H1 (cell line): ENCODE measurements at regions not wholly inside any gene's neighbourhood (a gene's known extent, or its start where the extent isn't known, plus 50 kb on each side); places are given as distances from the start of the nearest gene placed in this dataset.

Experiments
- CTCF ChIA-PET: fragments of 300-600 bp; sonication (Branson Sonifier 250); formaldehyde crosslinking; loops from one replicate; lab custom pipeline; 2021; ENCODE audit not compliant: partially characterized antibody; lab: Charles Lee
- POLR2A ChIA-PET: fragments of 300-600 bp; sonication (Branson Sonifier 250); formaldehyde crosslinking; loops from one replicate; lab custom pipeline; 2021; ENCODE audit warnings: inconsistent platforms; ENCODE audit not compliant: partially characterized antibody; lab: Charles Lee
- DNase-seq, 2 experiments: peaks; one replicate each; pipeline versions ENCODE4 v3.0.0 to v3.0.0-alpha.2; 2010 to 2022; ENCODE audit warnings: low spot score in 2 of 2, low read depth in 1 of 2, mixed read lengths in 1 of 2
- FAIRE-seq: peaks from 2 replicates; lab custom pipeline; 2011; peaks lifted over from hg19 to GRCh38; lab: Jason Lieb, UNC
- H2AFZ ChIP-seq: 2 replicates; pipeline ENCODE4 v1.8.1; 2012; ENCODE audit warnings: low read length, inconsistent platforms
- H2AK5ac ChIP-seq: 2 replicates; pipeline ENCODE4 v1.6.1; 2013; ENCODE audit warnings: low read depth, low read length
- H2BK120ac ChIP-seq: replicated peaks from 2 replicates; pipeline ENCODE3; 2013; ENCODE audit warnings: low read depth, low read length, inconsistent platforms
- H2BK12ac ChIP-seq: 2 replicates; pipeline ENCODE4 v1.6.1; 2013; ENCODE audit warnings: low read depth, low read length
- H2BK15ac ChIP-seq: 2 replicates; pipeline ENCODE4 v1.6.1; 2013; ENCODE audit warnings: low read length
- H2BK20ac ChIP-seq: 2 replicates; pipeline ENCODE4 v1.6.1; 2013; ENCODE audit warnings: low read length
- H2BK5ac ChIP-seq: 2 replicates; pipeline ENCODE4 v1.6.1; 2013; ENCODE audit warnings: low read depth, low read length
- H3K14ac ChIP-seq: 2 replicates; pipeline ENCODE4 v1.6.1; 2013; ENCODE audit warnings: inconsistent platforms; ENCODE audit not compliant: insufficient read length
- H3K18ac ChIP-seq: 2 replicates; pipeline ENCODE4 v1.6.1; 2013; ENCODE audit warnings: low read length; ENCODE audit errors: extremely low read depth
- H3K23ac ChIP-seq: 2 replicates; pipeline ENCODE4 v1.6.1; 2013; ENCODE audit warnings: inconsistent platforms; ENCODE audit not compliant: insufficient read length
- H3K23me2 ChIP-seq: 2 replicates; pipeline ENCODE4 v1.6.1; 2013; ENCODE audit warnings: low read depth, low read length
- H3K27ac ChIP-seq: 2 replicates; pipeline ENCODE4 v1.6.1; 2011; ENCODE audit warnings: low read depth, low read length, inconsistent platforms
- H3K27me3 ChIP-seq, 4 experiments: replicated peaks in 1 of 4; 1 replicate in 1 of 4; 2 replicates in 3 of 4; pipeline versions ENCODE4 v1.6.1 to v1.8.1; 2011 to 2013; ENCODE audit warnings: low read length in 3 of 4, mild to moderate bottlenecking in 3 of 4, inconsistent platforms in 2 of 4, mixed read lengths in 2 of 4, moderate library complexity in 1 of 4; ENCODE audit not compliant: control insufficient read depth in 3 of 4, insufficient read depth in 3 of 4; ENCODE audit errors: extremely low read depth in 1 of 4
- H3K36me3 ChIP-seq, 4 experiments: 2 replicates each; pipeline versions ENCODE4 v1.6.1 to v1.8.1; 2011 to 2013; ENCODE audit warnings: mild to moderate bottlenecking in 4 of 4, low read length in 3 of 4, moderate library complexity in 2 of 4, control low read depth in 1 of 4, inconsistent platforms in 1 of 4; ENCODE audit not compliant: insufficient read depth in 4 of 4, control insufficient read depth in 2 of 4
- H3K4ac ChIP-seq: replicated peaks from 2 replicates; pipeline ENCODE3; 2013; ENCODE audit warnings: low read length, low read depth, mixed read lengths, inconsistent platforms; ENCODE audit not compliant: insufficient read length
- H3K4me1 ChIP-seq, 4 experiments: replicated peaks in 1 of 4; 1 replicate in 1 of 4; 2 replicates in 3 of 4; pipeline versions ENCODE4 v1.6.1 to v1.8.1; 2011 to 2013; ENCODE audit warnings: low read length in 3 of 4, inconsistent platforms in 2 of 4, mixed read lengths in 1 of 4; ENCODE audit not compliant: insufficient read depth in 4 of 4, control insufficient read depth in 3 of 4
- H3K4me2 ChIP-seq, 2 experiments: 2 replicates each; pipeline versions ENCODE4 v1.6.1 to v1.8.1; 2011 to 2013; ENCODE audit warnings: low read depth in 2 of 2, low read length in 2 of 2, control low read depth in 1 of 2, inconsistent platforms in 1 of 2, mild to moderate bottlenecking in 1 of 2; ENCODE audit not compliant: insufficient read depth in 1 of 2
- H3K4me3 ChIP-seq, 4 experiments: fragments of 200-600, 300-600 bp in 1 of 4; sonication (generic), shearing (Covaris generic), sonication (Bioruptor Twin) in 1 of 4; 2 replicates each; pipeline versions ENCODE4 v1.5.1 to v1.8.1; 2011 to 2016; ENCODE audit warnings: low read length in 4 of 4, low read depth in 3 of 4, control low read depth in 2 of 4, inconsistent platforms in 2 of 4, mild to moderate bottlenecking in 2 of 4, mixed read lengths in 1 of 4, moderate library complexity in 1 of 4; ENCODE audit not compliant: insufficient read depth in 2 of 4; ENCODE audit errors: extremely low read depth in 1 of 4
- H3K56ac ChIP-seq: replicated peaks from 2 replicates; pipeline ENCODE3; 2013; ENCODE audit warnings: low read depth, mild to moderate bottlenecking, mixed read lengths, low read length, inconsistent platforms; ENCODE audit not compliant: insufficient read length
- H3K79me1 ChIP-seq: 2 replicates; pipeline ENCODE4 v1.6.1; 2013; ENCODE audit warnings: low read depth, low read length, control low read depth
- H3K79me2 ChIP-seq, 2 experiments: 2 replicates each; pipeline versions ENCODE4 v1.6.1 to v1.8.1; 2012 to 2013; ENCODE audit warnings: low read length in 2 of 2, mild to moderate bottlenecking in 2 of 2, inconsistent platforms in 1 of 2; ENCODE audit not compliant: insufficient read depth in 2 of 2, control insufficient read depth in 1 of 2
- H3K9ac ChIP-seq, 4 experiments: replicated peaks in 1 of 4; 1 replicate in 1 of 4; 2 replicates in 3 of 4; pipeline versions ENCODE4 v1.6.1 to v1.8.1; 2011 to 2013; ENCODE audit warnings: low read depth in 3 of 4, low read length in 3 of 4, control low read depth in 2 of 4, mild to moderate bottlenecking in 2 of 4, moderate library complexity in 2 of 4, inconsistent platforms in 1 of 4; ENCODE audit errors: extremely low read depth in 1 of 4
- H3K9me3 ChIP-seq, 2 experiments: 2 replicates each; pipeline versions ENCODE4 v1.6.1 to v1.8.1; 2012 to 2013; ENCODE audit warnings: mild to moderate bottlenecking in 2 of 2, moderate library complexity in 2 of 2, control low read depth in 1 of 2, inconsistent platforms in 1 of 2, low read depth in 1 of 2, low read length in 1 of 2, mixed read lengths in 1 of 2; ENCODE audit not compliant: insufficient read depth in 2 of 2
- H4K20me1 ChIP-seq, 2 experiments: replicated peaks in 1 of 2; 2 replicates each; pipeline versions ENCODE3 to v1.8.1; 2011 to 2013; ENCODE audit warnings: inconsistent platforms in 2 of 2, low read length in 2 of 2, mild to moderate bottlenecking in 1 of 2; ENCODE audit not compliant: insufficient read depth in 2 of 2, control insufficient read depth in 1 of 2
- H4K5ac ChIP-seq: 2 replicates; pipeline ENCODE4 v1.6.1; 2013; ENCODE audit warnings: low read length, low read depth, mixed read lengths, inconsistent platforms; ENCODE audit not compliant: insufficient read length
- H4K8ac ChIP-seq: 2 replicates; pipeline ENCODE4 v1.8.0; 2013; ENCODE audit warnings: mild to moderate bottlenecking, moderate library complexity, low read length, inconsistent platforms; ENCODE audit not compliant: insufficient read depth; ENCODE audit errors: extremely low read depth
- H4K91ac ChIP-seq: replicated peaks from 2 replicates; pipeline ENCODE3; 2013; ENCODE audit warnings: low read length, mixed read lengths, inconsistent platforms; ENCODE audit not compliant: insufficient read length
- CREB1 ChIP-seq: IDR thresholded peaks from 2 replicates; pipeline ENCODE4 v1.6.1; 2012; ENCODE audit warnings: inconsistent platforms
- EGR1 ChIP-seq: IDR thresholded peaks from 2 replicates; pipeline ENCODE4 v1.6.1; 2011; ENCODE audit warnings: low read depth, low read length, borderline replicate concordance
- GABPA ChIP-seq: IDR thresholded peaks from 2 replicates; pipeline ENCODE4 v1.6.1; 2011; ENCODE audit warnings: mild to moderate bottlenecking, low read length, moderate library complexity, borderline replicate concordance; ENCODE audit not compliant: insufficient read depth
- KDM5A ChIP-seq: fragments of 200-600 bp; IDR thresholded peaks from 2 replicates; pipeline ENCODE4 v1.7.1; 2012; ENCODE audit warnings: mild to moderate bottlenecking, low read length, inconsistent platforms, mixed read lengths
- POU5F1 ChIP-seq: IDR thresholded peaks from 2 replicates; pipeline ENCODE4 v1.6.1; 2011; ENCODE audit warnings: low read depth, mild to moderate bottlenecking, low read length, moderate library complexity
- SAP30 ChIP-seq: fragments of 300-600 bp; sonication (generic); IDR thresholded peaks from 2 replicates; pipeline ENCODE4 v1.7.1; 2012; ENCODE audit warnings: low read length, moderate library complexity, mild to moderate bottlenecking, inconsistent platforms; ENCODE audit not compliant: insufficient read depth, insufficient replicate concordance
- TCF12 ChIP-seq: IDR thresholded peaks from 2 replicates; pipeline ENCODE4 v1.6.1; 2011; ENCODE audit warnings: low read depth, mild to moderate bottlenecking, low read length

DNA sequence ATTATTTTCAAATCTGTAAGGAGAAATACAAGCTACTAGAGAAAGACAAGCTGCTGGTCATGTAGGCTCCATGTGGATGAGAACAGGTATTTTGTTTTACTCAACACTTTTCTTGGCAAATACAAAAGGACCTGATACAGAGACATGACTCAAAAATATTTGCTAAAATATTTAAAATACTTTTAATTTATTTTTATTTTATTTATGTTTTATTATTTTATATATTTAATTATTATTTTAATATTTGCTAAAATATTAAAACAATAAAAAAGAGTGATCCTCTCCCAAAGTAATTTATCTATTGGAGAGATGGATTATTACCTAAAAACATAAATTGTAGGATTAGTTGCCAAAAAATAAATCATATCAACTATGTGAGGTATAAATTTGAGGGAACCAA, 808.9 kb upstream of the SEL1L start:
- Histone ChIP-seq H3K27ac (no peak overlapping the region), H3K23ac (no peak overlapping the region), H2AFZ (no peak overlapping the region), H2BK5ac (no peak overlapping the region), H2AK5ac (no peak overlapping the region), H3K27me3 (peaks cover 0 to 2% (median 0%) of the 10 kb centered on the region in 4 experiments; a peak in 1 of 7 replicates), H4K5ac (no peak overlapping the region), H3K9me3 (peaks cover 0 to 2% of the 10 kb centered on the region in 2 experiments; a peak in 1 of 4 replicates), H4K8ac (no peak overlapping the region), H2BK12ac (no peak overlapping the region), H2BK15ac (no peak overlapping the region), H3K4me2 (no peak overlapping the region), H3K18ac (no peak overlapping the region), H3K56ac (no peak overlapping the region), H3K4me3 (no peak overlapping the region), H4K20me1 (no peaks in the 10 kb centered on the region), H3K79me1 (no peaks in the 10 kb centered on the region), H3K14ac (no peak overlapping the region), H2BK120ac (no peak overlapping the region), H3K79me2 (no peaks in the 10 kb centered on the region), H3K4ac (no peak overlapping the region), H3K4me1 (no peaks in the 10 kb centered on the region), H3K23me2 (no peaks in the 10 kb centered on the region), H2BK20ac (no peak overlapping the region), H4K91ac (no peak overlapping the region), H3K36me3 (no peaks in the 10 kb centered on the region), H3K9ac (no peak overlapping the region)
- TF ChIP-seq POU5F1 (no peak), SAP30 (no peak), TCF12 (no peak), KDM5A (no peak), EGR1 (no peak), GABPA (no peak), CREB1 (no peak)
- ChIA-PET CTCF (no interaction called here), POLR2A (no interaction called here)
- DNase-seq (no peak), FAIRE-seq (no peak)
